Endothelial cell of umbilical vein (primary cell): ENCODE measurements at regions not wholly inside any gene's neighbourhood (a gene's known extent, or its start where the extent isn't known, plus 50 kb on each side); places are given as distances from the start of the nearest gene placed in this dataset.

Experiments
- BruUV-seq: library from RNA; stranded (reverse); fragments of 400-500 nt; replicated peaks from 2 replicates; lab custom pipeline; 2021; lab: Mats Ljungman, UMichigan
- CTCF ChIA-PET: fragments of 300-600, 350-600 bp; sonication (Branson Sonifier 250); formaldehyde crosslinking; loops from one replicate; lab custom pipeline; 2021; ENCODE audit warnings: antibody characterized with exemption, inconsistent platforms; lab: Charles Lee
- POLR2A ChIA-PET: fragments of 300-600, 350-600 bp; sonication (Branson Sonifier 250); formaldehyde crosslinking; loops from one replicate; lab custom pipeline; 2021; ENCODE audit warnings: antibody characterized with exemption, inconsistent platforms; lab: Charles Lee
- DNase-seq: peaks from one replicate; pipeline ENCODE4 v3.0.0-alpha.2; 2011; ENCODE audit warnings: low read depth, low spot score
- FAIRE-seq: peaks from 2 replicates; lab custom pipeline; 2011; peaks lifted over from hg19 to GRCh38; lab: Jason Lieb, UNC
- H2AFZ ChIP-seq: 2 replicates; pipeline ENCODE4 v1.6.0; 2012; ENCODE audit warnings: low read depth, low read length, control low read depth, inconsistent platforms
- H3K27ac ChIP-seq: 2 replicates; pipeline ENCODE4 v1.5.1; 2011; ENCODE audit warnings: low read depth, mild to moderate bottlenecking, control low read depth, low read length, moderate library complexity; ENCODE audit not compliant: insufficient read depth
- H3K27me3 ChIP-seq, 2 experiments: 2 replicates each; pipeline versions ENCODE4 v1.6.0 to v1.6.1; 2011; ENCODE audit warnings: low read length in 2 of 2, mixed read lengths in 1 of 2; ENCODE audit not compliant: control insufficient read depth in 2 of 2, insufficient read depth in 2 of 2
- H3K36me3 ChIP-seq, 2 experiments: 2 replicates in 1 of 2; 3 replicates in 1 of 2; pipeline ENCODE4 v1.5.1; 2011; ENCODE audit warnings: low read length in 2 of 2, mild to moderate bottlenecking in 1 of 2, moderate library complexity in 1 of 2; ENCODE audit not compliant: control insufficient read depth in 2 of 2, insufficient read depth in 2 of 2; ENCODE audit errors: extremely low read depth in 1 of 2
- H3K4me1 ChIP-seq: 3 replicates; pipeline ENCODE4 v1.5.1; 2011; ENCODE audit warnings: mild to moderate bottlenecking, low read length; ENCODE audit not compliant: control insufficient read depth, insufficient read depth; ENCODE audit errors: extremely low read depth
- H3K4me2 ChIP-seq: 2 replicates; pipeline ENCODE4 v1.6.1; 2011; ENCODE audit warnings: low read length, control low read depth, mixed read lengths; ENCODE audit not compliant: insufficient read depth
- H3K4me3 ChIP-seq, 3 experiments: fragments of 200-600 bp in 1 of 3; sonication (generic), shearing (Covaris generic) in 1 of 3; replicated peaks in 1 of 3; 2 replicates each; pipeline ENCODE4 v1.5.1; 2011 to 2016; ENCODE audit warnings: control low read depth in 3 of 3, low read length in 3 of 3, mild to moderate bottlenecking in 2 of 3, inconsistent platforms in 1 of 3, low read depth in 1 of 3, moderate library complexity in 1 of 3; ENCODE audit not compliant: insufficient read depth in 1 of 3
- H3K79me2 ChIP-seq: 2 replicates; pipeline ENCODE4 v1.6.0; 2012; ENCODE audit warnings: low read length, inconsistent platforms; ENCODE audit not compliant: control insufficient read depth, insufficient read depth
- H3K9ac ChIP-seq: replicated peaks from 2 replicates; pipeline ENCODE3; 2011; ENCODE audit warnings: low read length, control low read depth; ENCODE audit not compliant: insufficient read depth; ENCODE audit errors: extremely low read depth
- H3K9me1 ChIP-seq: replicated peaks from 3 replicates; pipeline ENCODE4 v1.6.0; 2011; ENCODE audit warnings: mild to moderate bottlenecking, low read length; ENCODE audit not compliant: control insufficient read depth, insufficient read depth; ENCODE audit errors: extremely low read depth
- H3K9me3 ChIP-seq: replicated peaks from 2 replicates; pipeline ENCODE4 v1.5.1; 2012; ENCODE audit warnings: low read length, inconsistent platforms; ENCODE audit not compliant: control insufficient read depth, insufficient read depth
- H4K20me1 ChIP-seq: replicated peaks from 2 replicates; pipeline ENCODE3; 2011; ENCODE audit warnings: mild to moderate bottlenecking, low read length; ENCODE audit not compliant: control insufficient read depth, insufficient read depth; ENCODE audit errors: extremely low read depth
- CTCF ChIP-seq, 2 donors: IDR thresholded peaks; 1 replicate in 1 of 2; 2 replicates in 1 of 2; pipeline ENCODE4 v1.5.1; 2011; ENCODE audit warnings: low read length in 2 of 2, mild to moderate bottlenecking in 2 of 2, moderate library complexity in 2 of 2, control low read depth in 1 of 2, inconsistent platforms in 1 of 2, low read depth in 1 of 2; ENCODE audit not compliant: insufficient read depth in 1 of 2; ENCODE audit errors: extremely low read depth in 1 of 2
- EZH2 ChIP-seq: IDR thresholded peaks from 2 replicates; pipeline ENCODE4 v1.6.1; 2012; ENCODE audit warnings: borderline replicate concordance, low read depth, mild to moderate bottlenecking, moderate library complexity, low read length, inconsistent platforms; ENCODE audit not compliant: severe bottlenecking
- FOS ChIP-seq: IDR thresholded peaks from 2 replicates; pipeline ENCODE4 v1.6.1; 2011; ENCODE audit warnings: mild to moderate bottlenecking, low read length, moderate library complexity, borderline replicate concordance; ENCODE audit not compliant: insufficient read depth
- GATA2 ChIP-seq: IDR thresholded peaks from 2 replicates; pipeline ENCODE4 v1.7.0; 2011; ENCODE audit warnings: low read depth, mild to moderate bottlenecking, moderate library complexity, mixed read lengths, low read length; ENCODE audit not compliant: insufficient read length, insufficient read depth
- JUN ChIP-seq: IDR thresholded peaks from 2 replicates; pipeline ENCODE4 v1.6.1; 2011; ENCODE audit warnings: borderline replicate concordance, low read depth; ENCODE audit not compliant: insufficient read length, insufficient read depth
- MAX ChIP-seq: IDR thresholded peaks from 2 replicates; pipeline ENCODE4 v1.6.1; 2011; ENCODE audit not compliant: insufficient read depth, insufficient read length
- MYC ChIP-seq: IDR thresholded peaks from one replicate; pipeline ENCODE4 v1.6.1; 2011; ENCODE audit warnings: mild to moderate bottlenecking, low read depth, low read length
- POLR2A ChIP-seq: IDR thresholded peaks from 2 replicates; pipeline ENCODE4 v1.6.1; 2012; ENCODE audit warnings: low read depth, mild to moderate bottlenecking, control low read depth, low read length
- POLR2AphosphoS5 ChIP-seq: IDR thresholded peaks from 2 replicates; pipeline ENCODE4 v1.6.1; 2012; ENCODE audit warnings: low read depth, mild to moderate bottlenecking, control low read depth, low read length, moderate library complexity; ENCODE audit not compliant: insufficient read depth
- dilution Hi-C: fragments of 300-500 bp; cut with MboI; formaldehyde crosslinking; loops from one replicate; pipeline ENCODE4 v1.15.0; 2019; ENCODE audit warnings: low sequenced_read_pairs; ENCODE audit not compliant: extremely low pct_ligation_motif_present
- intact Hi-C: fragments of 100-400 bp; cut with micrococcal nuclease; formaldehyde crosslinking; loops from one replicate; pipeline ENCODE4 v1.10.0; 2022

- FAIRE-seq = no peak
- CTCF ChIA-PET = no interaction called here
- intact Hi-C loops = no loop called here
Observed at GRCh38 chr2:16294791-16295190, 354.4 kb downstream of the MYCN start.

More at GRCh38 chr2:16294791-16295190, 354.4 kb downstream of the MYCN start:
- TF ChIP-seq MYC (no peak), CTCF (IDR thresholded peaks at IDR 0.05; ENCODE audit: extremely low read depth in 1 of 2, insufficient read depth in 1 of 2, low read depth in 1 of 2, low read length in 2 of 2) (no peak), MAX (no peak), EZH2 (no peak), POLR2AphosphoS5 (no peak), JUN (no peak), GATA2 (no peak), POLR2A (no peak), FOS (no peak)
- H3K36me3 ChIP-seq = no peaks in the 10 kb centered on the region
- H4K20me1 ChIP-seq = no peaks in the 10 kb centered on the region
- no peaks in the 10 kb centered on the region for H3K79me2 ChIP-seq
- no peaks in the 10 kb centered on the region for H3K9me3 ChIP-seq
- DNase-seq = no peak
- H3K4me2 ChIP-seq = no peak overlapping the region
- POLR2A ChIA-PET = no interaction called here
- dilution Hi-C loops = no loop called here
- no TSS peak for BruUV-seq
- no peak overlapping the region for H3K9ac ChIP-seq
- H2AFZ ChIP-seq = no peak overlapping the region
- no peak overlapping the region for H3K27ac ChIP-seq
- H3K4me3 ChIP-seq = no peak overlapping the region
- H3K4me1 ChIP-seq = no peaks in the 10 kb centered on the region
- H3K9me1 ChIP-seq = no peaks in the 10 kb centered on the region
- H3K27me3 ChIP-seq = no peaks in the 10 kb centered on the region
